Retinal pigment epithelial cell (primary cell): ENCODE measurements at regions not wholly inside any gene's neighbourhood (a gene's known extent, or its start where the extent isn't known, plus 50 kb on each side); places are given as distances from the start of the nearest gene placed in this dataset.
A peak's percentile ranks its signal among the peaks of the same experiment; 100 is the strongest.

Experiments used
- DNase-seq: peaks from one replicate; pipeline ENCODE4 v3.0.0-alpha.2; 2010; ENCODE audit warnings: low read depth
- H3K4me3 ChIP-seq: 2 replicates; pipeline ENCODE4 v1.5.1; 2011; ENCODE audit warnings: mild to moderate bottlenecking, low read length, control low read depth, moderate library complexity
- CTCF ChIP-seq: conservative IDR thresholded peaks from 2 replicates; pipeline ENCODE4 v1.5.1; 2011; ENCODE audit warnings: low read depth, low read length, control low read depth, inconsistent platforms

GRCh38 chr13:87867426-87867825 is 196.3 kb downstream of the SLITRK5 start:
- H3K4me3 ChIP-seq = no peak overlapping the region
- no peak for DNase-seq
- TF ChIP-seq CTCF = no peak

- DNase-seq = no peak
- no peak for TF ChIP-seq CTCF
- H3K4me3 ChIP-seq = no peak overlapping the region
Measured at GRCh38 chr13:87868731-87869130, 197.6 kb downstream of the SLITRK5 start.

- no peak for DNase-seq
- no peak overlapping the region for H3K4me3 ChIP-seq
- TF ChIP-seq CTCF = no peak
Measured at GRCh38 chr13:87872813-87873212, 201.6 kb downstream of the SLITRK5 start.

GRCh38 chr13:87877477-87877876 is 206.3 kb downstream of the SLITRK5 start:
- TF ChIP-seq CTCF = no peak
- H3K4me3 ChIP-seq = no peak overlapping the region
- no peak for DNase-seq

- TF ChIP-seq CTCF = no peak
- DNase-seq = peak; percentile 38
- H3K4me3 ChIP-seq = no peak overlapping the region
Measured at GRCh38 chr13:87878706-87879105, 207.5 kb downstream of the SLITRK5 start.

GRCh38 chr13:87884884-87885283 is 213.7 kb downstream of the SLITRK5 start:
- peak; percentile 72 for DNase-seq
- H3K4me3 ChIP-seq = no peak overlapping the region
- TF ChIP-seq CTCF = no peak

- peak; percentile 86 for DNase-seq
- no peak for TF ChIP-seq CTCF
- no peak overlapping the region for H3K4me3 ChIP-seq
Measured at GRCh38 chr13:87887459-87888123, 216.4 kb downstream of the SLITRK5 start.
